CD4-positive, CD25-positive, alpha-beta regulatory T cell (primary cell): ENCODE measurements at regions not wholly inside any gene's neighbourhood (a gene's known extent, or its start where the extent isn't known, plus 50 kb on each side); places are given as distances from the start of the nearest gene placed in this dataset.

Experiments used
- ATAC-seq, 2 donors: fragments of 150-1000 bp; cut with Tn5 transposase; one replicate each; pipeline ENCODE4 v1.10.0; 2021; ENCODE audit warnings: low read depth in 2 of 2, moderate number of reproducible peaks in 2 of 2, moderate library complexity in 1 of 2
- DNase-seq, 3 donors: peaks; one replicate each; pipeline versions ENCODE4 v3.0.0 to v3.0.0-alpha.2; 2012 to 2022; ENCODE audit warnings: mixed read lengths in 1 of 3
- H3K27ac ChIP-seq: one replicate; pipeline ENCODE4 v1.7.0; 2013; ENCODE audit warnings: mild to moderate bottlenecking, low read length; ENCODE audit not compliant: insufficient read depth, poor library complexity, severe bottlenecking
- H3K27me3 ChIP-seq: one replicate; pipeline ENCODE4 v1.7.0; 2013; ENCODE audit warnings: low read length; ENCODE audit not compliant: control insufficient read depth, insufficient read depth
- H3K36me3 ChIP-seq: one replicate; pipeline ENCODE4 v1.7.0; 2013; ENCODE audit warnings: mild to moderate bottlenecking, low read length, moderate library complexity; ENCODE audit not compliant: control insufficient read depth, insufficient read depth
- H3K4me1 ChIP-seq: 2 replicates; pipeline ENCODE4 v1.7.0; 2013; ENCODE audit warnings: mild to moderate bottlenecking, low read length; ENCODE audit not compliant: insufficient read depth, control insufficient read depth, poor library complexity, severe bottlenecking
- H3K4me3 ChIP-seq: one replicate; pipeline ENCODE4 v1.7.0; 2013; ENCODE audit warnings: low read depth, mild to moderate bottlenecking, low read length, moderate library complexity
- H3K9me3 ChIP-seq, 2 experiments: 1 replicate in 1 of 2; 2 replicates in 1 of 2; pipeline ENCODE4 v1.7.0; 2013; ENCODE audit warnings: low read length in 2 of 2, mild to moderate bottlenecking in 1 of 2, moderate library complexity in 1 of 2; ENCODE audit not compliant: control insufficient read depth in 2 of 2
- H3K27ac Mint-ChIP-seq, 3 donors: one replicate each; pipeline ENCODE4 v1.8.0; 2020 to 2022; ENCODE audit warnings: mild to moderate bottlenecking in 3 of 3, mixed read lengths in 3 of 3, moderate library complexity in 2 of 3
- H3K27me3 Mint-ChIP-seq: one replicate; pipeline ENCODE4 v1.8.0; 2022; ENCODE audit warnings: mild to moderate bottlenecking, mixed read lengths
- H3K36me3 Mint-ChIP-seq: one replicate; pipeline ENCODE4 v1.8.0; 2020; ENCODE audit warnings: mixed read lengths
- H3K4me1 Mint-ChIP-seq, 4 donors: one replicate each; pipeline ENCODE4 v1.8.0; 2020 to 2022; ENCODE audit warnings: mixed read lengths in 4 of 4, mild to moderate bottlenecking in 1 of 4
- H3K4me3 Mint-ChIP-seq, 4 donors: one replicate each; pipeline ENCODE4 v1.8.0; 2020 to 2022; ENCODE audit warnings: mild to moderate bottlenecking in 4 of 4, mixed read lengths in 4 of 4, moderate library complexity in 3 of 4
- H3K9me3 Mint-ChIP-seq, 7 donors: one replicate each; pipeline ENCODE4 v1.8.0; 2020 to 2022; ENCODE audit warnings: mixed read lengths in 7 of 7, mild to moderate bottlenecking in 3 of 7, moderate library complexity in 2 of 7

DNA sequence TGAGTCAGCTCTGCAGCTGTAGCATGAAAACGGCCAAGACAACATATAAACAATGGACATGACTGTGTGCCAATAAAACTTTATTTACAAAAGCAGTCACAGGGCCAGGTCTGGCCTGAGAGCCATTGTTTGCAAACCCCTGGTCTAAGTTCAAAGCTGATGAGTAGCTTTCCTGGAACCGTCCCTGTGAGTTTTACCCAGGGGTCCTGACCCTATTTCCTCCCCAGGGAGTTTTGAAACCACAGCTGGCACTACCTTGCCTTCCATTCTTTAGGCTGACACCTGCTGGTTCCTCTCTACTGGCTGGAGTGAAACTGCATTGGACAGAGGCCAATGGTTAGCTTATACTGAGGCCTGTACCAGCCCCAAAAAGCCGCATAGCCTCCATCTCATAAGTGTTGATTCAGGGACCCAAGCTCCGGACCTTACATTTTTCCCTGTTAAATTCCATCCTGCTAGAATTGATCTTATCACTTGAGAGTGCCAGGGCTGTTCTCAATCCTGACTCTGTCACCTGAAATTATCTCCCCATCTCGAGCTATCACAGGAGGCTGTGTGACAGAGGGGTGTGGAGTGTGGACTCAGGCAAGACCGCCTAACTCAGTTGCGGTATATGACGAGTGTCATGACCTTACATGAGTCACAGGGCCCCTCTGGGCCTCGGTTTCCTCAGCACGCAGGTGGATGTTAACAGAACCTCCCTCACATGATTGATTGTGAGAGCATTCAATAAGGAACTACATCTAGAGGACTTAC is 343.6 kb downstream of the NPHP4 start:
- Mint-ChIP-seq H3K4me1 (peaks cover 0 to 1% (median 0%) of the 10 kb centered on the region in 4 donors), H3K36me3 (no peaks in the 10 kb centered on the region), H3K9me3 (peaks cover 0 to 5% (median 0%) of the 10 kb centered on the region in 7 donors), H3K27ac (peak overlapping the region in 1 of 3 donors; percentile 11), H3K27me3 (peaks cover 13% of the 10 kb centered on the region), H3K4me3 (no peak overlapping the region)
- no peaks in the 10 kb centered on the region for H3K27me3 ChIP-seq
- no peaks in the 10 kb centered on the region for H3K9me3 ChIP-seq
- no peak overlapping the region for H3K4me3 ChIP-seq
- no peaks in the 10 kb centered on the region for H3K36me3 ChIP-seq
- ATAC-seq = no peak
- no peaks in the 10 kb centered on the region for H3K4me1 ChIP-seq
- no peak overlapping the region for H3K27ac ChIP-seq
- no peak for DNase-seq

DNA sequence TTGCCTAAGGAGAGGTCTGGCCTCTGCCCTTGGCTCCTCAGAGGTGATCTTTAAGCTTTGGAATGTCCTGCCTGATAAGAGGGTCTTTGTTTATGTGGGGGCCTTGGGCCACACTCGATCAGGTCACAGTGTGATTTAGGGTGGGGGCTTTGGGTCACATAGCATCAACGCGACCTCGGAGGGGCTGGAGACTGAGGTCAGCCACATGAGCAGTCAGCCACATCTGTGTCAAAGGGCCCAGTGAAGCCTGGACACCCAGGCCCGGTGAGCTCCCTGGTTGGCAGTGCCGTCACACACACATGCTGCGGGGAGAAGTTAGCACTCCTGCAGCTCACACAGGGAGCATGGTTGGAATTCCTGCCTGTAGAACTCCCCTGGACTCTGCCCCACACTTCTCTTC is 345.0 kb downstream of the NPHP4 start:
- Mint-ChIP-seq H3K4me1 (no peaks in the 10 kb centered on the region), H3K4me3 (no peak overlapping the region), H3K27ac (no peak overlapping the region), H3K36me3 (no peaks in the 10 kb centered on the region), H3K9me3 (peaks cover 0 to 6% (median 0%) of the 10 kb centered on the region in 7 donors), H3K27me3 (peaks cover 10% of the 10 kb centered on the region)
- Histone ChIP-seq H3K9me3 (no peaks in the 10 kb centered on the region), H3K27me3 (no peaks in the 10 kb centered on the region), H3K36me3 (no peaks in the 10 kb centered on the region), H3K4me3 (no peak overlapping the region), H3K4me1 (no peaks in the 10 kb centered on the region), H3K27ac (no peak overlapping the region)
- DNase-seq (no peak), ATAC-seq (no peak)

DNA sequence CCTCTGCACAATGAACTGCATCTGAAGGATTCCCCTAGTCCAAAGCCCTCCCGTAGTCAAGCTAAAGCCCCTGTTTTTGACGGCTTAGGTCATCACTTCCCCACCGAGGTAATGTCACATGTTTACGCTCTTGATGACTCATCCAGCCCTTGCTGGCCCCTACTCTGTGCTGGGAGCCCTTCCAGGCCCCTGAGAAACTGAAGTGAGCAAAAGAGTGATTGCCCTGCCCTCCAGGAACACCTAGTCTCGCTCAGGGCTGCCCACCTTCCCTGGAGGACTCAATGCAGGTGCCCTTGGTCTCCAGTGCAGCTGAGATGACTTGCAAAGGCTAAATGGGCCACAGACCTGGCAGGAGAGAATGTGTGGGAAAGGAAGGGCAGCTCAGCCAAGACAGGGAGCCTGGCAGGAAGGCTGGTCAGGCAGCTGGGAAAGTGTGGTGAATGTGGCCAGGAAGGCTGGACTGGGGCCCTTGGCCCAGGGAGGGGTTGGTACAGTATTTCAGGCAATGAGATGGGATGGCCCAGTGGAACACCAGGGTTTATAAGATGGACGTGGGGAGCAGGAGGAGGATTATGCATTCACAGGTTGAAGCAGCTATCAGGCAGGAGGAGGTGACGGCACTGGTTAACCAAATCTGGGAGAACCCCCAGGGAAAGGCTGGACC is 345.6 kb downstream of the NPHP4 start:
- Mint-ChIP-seq H3K36me3 (no peaks in the 10 kb centered on the region), H3K9me3 (peaks cover 0 to 9% (median 0%) of the 10 kb centered on the region in 7 donors), H3K4me1 (peaks cover 0 to 6% (median 0%) of the 10 kb centered on the region in 4 donors), H3K27me3 (peaks cover 16% of the 10 kb centered on the region), H3K27ac (no peak overlapping the region), H3K4me3 (no peak overlapping the region)
- DNase-seq = no peak
- no peak overlapping the region for H3K27ac ChIP-seq
- no peaks in the 10 kb centered on the region for H3K9me3 ChIP-seq
- H3K4me1 ChIP-seq = no peaks in the 10 kb centered on the region
- no peak overlapping the region for H3K4me3 ChIP-seq
- H3K27me3 ChIP-seq = no peaks in the 10 kb centered on the region
- ATAC-seq = no peak
- H3K36me3 ChIP-seq = no peaks in the 10 kb centered on the region

DNA sequence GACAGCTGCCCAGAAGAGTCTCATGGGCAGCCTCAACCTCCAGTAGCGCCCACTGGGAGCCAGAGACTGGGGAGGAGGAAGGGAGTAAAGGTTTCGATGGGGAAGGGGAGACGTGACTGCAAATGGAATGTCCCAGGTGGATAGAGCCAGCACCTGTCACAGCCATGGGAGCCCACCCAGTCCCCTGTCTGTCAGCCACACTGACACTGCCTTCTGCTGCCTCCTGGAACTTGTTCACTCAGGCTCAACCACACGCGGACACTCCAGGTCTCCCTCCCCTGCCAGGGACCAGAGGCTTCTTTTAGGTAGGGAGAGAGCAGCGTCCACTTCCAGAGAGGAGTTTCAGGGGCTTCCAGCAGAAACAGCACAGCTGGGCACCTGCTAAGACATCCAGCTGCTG is 346.3 kb downstream of the NPHP4 start:
- Histone ChIP-seq H3K27me3 (no peaks in the 10 kb centered on the region), H3K9me3 (no peaks in the 10 kb centered on the region), H3K36me3 (no peaks in the 10 kb centered on the region), H3K4me3 (no peak overlapping the region), H3K27ac (no peak overlapping the region), H3K4me1 (no peaks in the 10 kb centered on the region)
- Mint-ChIP-seq H3K9me3 (peaks cover 0 to 9% (median 0%) of the 10 kb centered on the region in 7 donors), H3K27ac (no peak overlapping the region), H3K36me3 (no peaks in the 10 kb centered on the region), H3K4me1 (peaks cover 0 to 9% (median 0%) of the 10 kb centered on the region in 4 donors), H3K27me3 (peaks cover 15% of the 10 kb centered on the region), H3K4me3 (no peak overlapping the region)
- DNase-seq (no peak), ATAC-seq (no peak)

DNA sequence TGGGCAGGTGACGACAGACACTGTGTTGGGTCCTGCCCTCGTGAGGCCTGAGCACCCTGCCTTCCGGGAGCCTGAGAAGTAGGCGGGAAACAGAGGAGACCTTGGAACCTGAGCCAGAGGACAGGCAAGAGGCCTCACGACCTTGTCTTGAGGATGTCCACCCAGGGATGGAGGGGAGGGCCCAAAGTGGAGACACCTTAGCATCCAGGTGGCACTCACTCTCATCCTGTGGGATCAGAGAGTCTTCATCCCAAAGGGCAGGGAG is 347.2 kb downstream of the NPHP4 start:
- Histone ChIP-seq H3K9me3 (no peaks in the 10 kb centered on the region), H3K4me1 (no peaks in the 10 kb centered on the region), H3K4me3 (no peak overlapping the region), H3K36me3 (no peaks in the 10 kb centered on the region), H3K27ac (no peak overlapping the region), H3K27me3 (no peaks in the 10 kb centered on the region)
- no peak overlapping the region for H3K27ac Mint-ChIP-seq
- no peak for DNase-seq
- H3K4me1 Mint-ChIP-seq = peaks cover 0 to 9% (median 0%) of the 10 kb centered on the region in 4 donors
- peaks cover 13% of the 10 kb centered on the region for H3K27me3 Mint-ChIP-seq
- peaks cover 0 to 9% (median 0%) of the 10 kb centered on the region in 7 donors for H3K9me3 Mint-ChIP-seq
- no peak overlapping the region for H3K4me3 Mint-ChIP-seq
- ATAC-seq = no peak
- H3K36me3 Mint-ChIP-seq = no peaks in the 10 kb centered on the region

DNA sequence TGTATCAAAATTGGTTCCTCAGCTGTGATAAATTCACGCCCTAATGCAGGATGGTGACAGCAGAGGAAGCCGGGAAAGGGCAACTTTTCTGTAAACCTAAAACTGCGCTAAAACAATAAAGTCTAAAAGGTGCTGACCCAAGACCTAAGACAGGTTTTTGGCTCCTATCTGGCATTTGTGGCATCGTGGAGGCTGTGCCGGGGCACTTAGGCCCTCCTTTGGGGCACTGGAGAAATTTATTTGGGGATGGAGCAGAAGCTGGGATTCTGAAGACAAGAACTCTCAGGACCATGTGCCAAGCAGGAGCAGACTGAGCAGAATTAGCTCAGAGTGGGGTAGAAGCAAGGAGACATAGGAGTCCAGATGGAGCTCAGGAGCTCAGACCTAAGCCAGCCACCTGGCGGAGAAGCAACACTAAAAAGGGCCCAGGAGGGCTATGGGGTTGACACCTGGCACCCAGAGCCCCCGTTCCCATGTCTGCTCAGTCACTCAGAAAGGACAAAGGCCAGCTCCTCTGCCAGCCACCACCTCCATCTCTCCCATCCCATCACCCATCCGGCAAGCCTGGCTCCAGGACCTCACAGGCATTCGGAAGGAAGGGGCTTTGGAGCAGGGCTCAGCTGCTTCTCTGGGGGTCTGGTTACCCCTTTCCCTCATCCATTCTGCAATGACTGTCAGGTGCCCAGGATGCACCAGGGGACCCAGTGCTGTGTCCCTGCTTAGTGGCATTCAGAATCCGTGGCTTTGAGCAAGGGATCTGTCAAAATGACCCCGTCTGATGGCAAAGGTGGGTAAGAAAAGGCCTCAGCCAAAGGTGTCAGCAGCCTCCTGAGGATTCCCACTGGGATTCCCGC is 347.7 kb downstream of the NPHP4 start:
- Histone ChIP-seq H3K9me3 (no peaks in the 10 kb centered on the region), H3K36me3 (no peaks in the 10 kb centered on the region), H3K27ac (no peak overlapping the region), H3K4me1 (no peaks in the 10 kb centered on the region), H3K27me3 (no peaks in the 10 kb centered on the region), H3K4me3 (no peak overlapping the region)
- ATAC-seq = no peak
- Mint-ChIP-seq H3K36me3 (no peaks in the 10 kb centered on the region), H3K27ac (no peak overlapping the region), H3K27me3 (peaks cover 13% of the 10 kb centered on the region), H3K4me3 (no peak overlapping the region), H3K4me1 (peaks cover 0 to 9% (median 0%) of the 10 kb centered on the region in 4 donors), H3K9me3 (peaks cover 0 to 9% (median 0%) of the 10 kb centered on the region in 7 donors)
- no peak for DNase-seq

DNA sequence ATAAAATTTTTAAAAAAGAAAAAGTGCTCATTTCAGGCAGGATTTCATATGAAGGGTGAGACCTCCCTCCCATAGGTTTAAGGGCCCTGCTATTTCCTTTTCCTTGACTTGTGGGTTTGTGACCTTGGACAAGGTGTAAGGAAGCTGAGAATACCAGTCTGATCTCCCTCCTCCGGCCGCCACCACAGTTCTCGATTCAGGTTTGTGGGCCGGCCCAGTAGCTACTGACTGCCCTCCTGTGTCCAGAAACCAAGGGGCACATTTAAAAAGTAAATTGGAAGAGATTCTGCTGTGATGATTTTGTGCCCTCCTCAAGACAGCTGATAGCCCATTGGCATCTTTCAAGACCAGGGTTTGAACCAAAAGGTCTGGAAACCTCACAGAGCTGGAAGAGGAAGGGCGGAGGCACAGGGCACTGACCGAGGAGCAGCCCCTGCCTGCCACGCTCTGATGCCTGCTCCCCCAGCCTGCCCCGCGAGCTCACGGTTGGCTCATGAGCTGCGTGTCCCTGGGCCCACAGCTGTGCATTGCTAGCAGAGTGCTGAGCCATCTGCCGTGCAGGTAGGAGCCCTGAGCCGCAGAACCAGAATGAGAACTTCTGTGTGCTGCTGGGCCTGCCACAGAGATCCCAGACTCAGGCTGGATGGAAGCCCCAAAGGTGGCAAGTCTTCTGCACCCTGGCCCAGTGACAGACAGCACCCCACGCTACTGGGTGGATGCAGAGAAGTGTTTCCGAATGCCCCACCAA is 348.7 kb downstream of the NPHP4 start:
- Mint-ChIP-seq H3K36me3 (no peaks in the 10 kb centered on the region), H3K4me3 (no peak overlapping the region), H3K27ac (peak overlapping the region in 1 of 3 donors; percentile 48), H3K9me3 (peaks cover 0 to 9% (median 0%) of the 10 kb centered on the region in 7 donors), H3K27me3 (peaks cover 13% of the 10 kb centered on the region), H3K4me1 (peaks cover 0 to 9% (median 0%) of the 10 kb centered on the region in 4 donors)
- Histone ChIP-seq H3K36me3 (no peaks in the 10 kb centered on the region), H3K4me3 (no peak overlapping the region), H3K9me3 (no peaks in the 10 kb centered on the region), H3K27ac (no peak overlapping the region), H3K27me3 (no peaks in the 10 kb centered on the region), H3K4me1 (no peaks in the 10 kb centered on the region)
- DNase-seq = no peak
- ATAC-seq = no peak
